ENCODE measurements at regions not wholly inside any gene's neighbourhood (a gene's known extent, or its start where the extent isn't known, plus 50 kb on each side); places are given as distances from the start of the nearest gene placed in this dataset.

DNA sequence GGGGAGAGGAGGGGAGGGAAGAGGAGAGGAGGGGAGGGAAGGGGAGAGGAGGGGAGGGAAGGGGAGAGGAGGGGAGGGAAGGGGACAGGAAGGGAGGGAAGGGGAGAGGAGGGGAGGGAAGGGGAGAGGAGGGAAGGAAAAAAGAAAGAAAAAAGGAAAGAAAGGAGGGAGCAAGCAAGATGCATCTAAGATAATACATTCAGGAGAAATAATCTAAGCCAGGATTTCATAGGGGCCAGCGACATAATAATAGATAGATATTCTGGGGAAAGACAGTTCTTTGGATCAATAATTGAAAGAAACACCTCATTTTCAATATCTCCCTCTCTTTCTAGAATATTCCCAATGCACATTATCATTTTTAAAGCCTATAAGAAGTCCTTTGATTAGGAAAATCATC is 328.9 kb upstream of the ID2 start:
- Mint-ChIP-seq H3K27me3 (no peaks in the 10 kb centered on the region), H3K4me1 (ENCODE audit: low read depth) (no peaks in the 10 kb centered on the region), H3K36me3 (peaks cover 3% of the 10 kb centered on the region)

DNA sequence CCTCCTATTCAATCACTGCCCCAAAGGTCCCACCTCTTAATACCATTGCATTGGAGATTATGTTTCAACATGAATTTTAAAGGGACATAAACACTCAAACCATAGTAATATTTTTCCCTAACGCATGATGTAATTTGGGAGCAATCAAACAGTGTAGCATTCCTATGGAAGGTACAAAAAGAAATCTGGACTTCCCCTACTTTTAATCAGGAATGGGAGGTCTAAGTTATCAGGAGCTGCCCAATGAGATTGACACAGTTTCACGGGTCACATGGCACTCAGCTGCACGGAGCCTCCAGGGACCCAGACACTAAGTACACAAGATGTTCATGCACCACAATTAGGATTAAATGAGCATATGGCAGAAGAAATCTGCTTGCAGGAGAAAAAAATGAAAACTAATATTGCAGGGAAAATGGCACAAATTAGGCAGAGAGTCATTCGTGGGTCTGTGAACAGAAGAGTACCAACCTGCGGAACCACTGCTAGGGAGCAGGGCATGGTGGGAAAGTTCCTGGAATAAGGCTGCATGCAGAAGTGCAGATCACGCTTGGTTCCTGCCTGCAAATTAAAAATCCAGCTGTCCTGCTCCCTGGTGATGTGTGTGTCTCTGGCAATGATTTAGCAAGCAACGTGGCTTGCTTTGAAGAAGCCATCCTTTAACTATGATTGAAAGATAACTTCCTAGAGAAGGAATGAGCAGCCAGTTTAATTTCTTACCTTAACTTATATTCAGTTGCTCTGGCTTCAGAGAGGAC is 326.6 kb upstream of the ID2 start:
- Mint-ChIP-seq H3K9me3 (ENCODE audit: low read depth) (no peaks in the 10 kb centered on the region), H3K4me3 (no peak overlapping the region), H3K27ac (no peak overlapping the region), H3K27me3 (no peaks in the 10 kb centered on the region), H3K4me1 (ENCODE audit: low read depth) (no peaks in the 10 kb centered on the region), H3K36me3 (peaks cover 3% of the 10 kb centered on the region)

More for the DNA sequence above, 328.9 kb upstream of the ID2 start:
- H3K9me3 Mint-ChIP-seq (ENCODE audit: low read depth), result no peaks in the 10 kb centered on the region
- H3K4me3 Mint-ChIP-seq, result no peak overlapping the region
- H3K27ac Mint-ChIP-seq, result no peak overlapping the region

DNA sequence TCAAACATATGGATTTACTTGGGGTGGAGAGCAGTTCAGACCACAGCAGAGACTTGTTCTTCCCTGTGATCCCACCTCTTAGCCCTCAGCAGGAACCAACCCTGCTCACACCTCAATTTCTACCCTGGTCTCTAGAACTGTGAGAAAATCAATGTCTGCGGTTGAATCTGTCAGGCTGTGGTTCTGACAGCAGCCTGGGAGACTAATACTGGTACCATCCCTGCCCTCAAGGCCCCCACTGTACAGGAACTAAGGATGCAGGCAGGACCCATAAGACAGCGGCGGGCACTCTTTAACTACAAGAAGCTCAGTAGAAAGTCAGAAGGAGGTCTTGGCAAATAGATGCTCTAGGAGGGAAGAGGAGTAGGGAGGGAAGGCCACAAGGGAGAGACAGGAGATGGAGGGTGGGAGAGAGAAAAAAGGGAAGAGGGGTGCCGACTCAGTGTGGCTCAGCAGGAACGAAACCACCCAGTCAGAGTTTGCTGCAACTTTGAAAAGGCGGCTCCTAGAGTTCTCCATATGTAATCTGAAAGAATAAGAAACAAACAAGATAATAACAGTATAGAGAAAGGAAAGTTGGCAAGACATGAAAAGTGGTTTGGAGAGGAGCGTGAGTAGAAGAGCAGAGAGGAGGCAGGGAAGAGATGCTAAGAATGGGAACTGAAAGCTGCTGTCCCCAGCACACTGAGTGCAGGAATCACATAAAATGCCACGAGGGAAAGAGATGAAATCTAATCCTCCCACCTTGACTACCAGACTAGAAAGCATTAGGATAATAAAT is 323.9 kb upstream of the ID2 start:
- H3K36me3 Mint-ChIP-seq, result peaks cover 3% of the 10 kb centered on the region
- no peaks in the 10 kb centered on the region for H3K9me3 Mint-ChIP-seq (ENCODE audit: low read depth)
- no peaks in the 10 kb centered on the region for H3K27me3 Mint-ChIP-seq
- no peaks in the 10 kb centered on the region for H3K4me1 Mint-ChIP-seq (ENCODE audit: low read depth)
- H3K4me3 Mint-ChIP-seq, result no peak overlapping the region
- H3K27ac Mint-ChIP-seq, result no peak overlapping the region

DNA sequence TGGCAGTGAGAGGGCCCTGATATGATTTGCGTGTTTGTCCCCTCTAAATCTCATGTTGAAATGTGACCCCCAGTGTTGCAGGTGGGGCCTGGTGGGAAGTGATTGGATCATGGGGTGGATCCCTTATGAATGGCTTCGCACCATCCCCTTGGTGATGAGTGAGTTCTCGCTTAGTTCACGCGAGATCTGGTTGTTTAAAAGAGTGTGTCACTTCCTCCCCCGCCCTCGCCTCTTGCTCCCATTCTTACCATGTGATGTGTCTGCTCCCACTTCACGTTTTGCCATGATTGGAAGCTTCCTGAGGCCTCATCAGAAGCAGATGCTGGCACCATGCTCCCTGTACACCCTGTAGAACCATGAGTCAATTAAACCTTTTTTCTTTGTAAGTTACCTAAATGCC is 319.9 kb upstream of the ID2 start:
- Mint-ChIP-seq H3K4me1 (ENCODE audit: low read depth) (no peaks in the 10 kb centered on the region), H3K27me3 (no peaks in the 10 kb centered on the region), H3K4me3 (no peak overlapping the region), H3K27ac (no peak overlapping the region), H3K36me3 (no peaks in the 10 kb centered on the region), H3K9me3 (ENCODE audit: low read depth) (no peaks in the 10 kb centered on the region)

DNA sequence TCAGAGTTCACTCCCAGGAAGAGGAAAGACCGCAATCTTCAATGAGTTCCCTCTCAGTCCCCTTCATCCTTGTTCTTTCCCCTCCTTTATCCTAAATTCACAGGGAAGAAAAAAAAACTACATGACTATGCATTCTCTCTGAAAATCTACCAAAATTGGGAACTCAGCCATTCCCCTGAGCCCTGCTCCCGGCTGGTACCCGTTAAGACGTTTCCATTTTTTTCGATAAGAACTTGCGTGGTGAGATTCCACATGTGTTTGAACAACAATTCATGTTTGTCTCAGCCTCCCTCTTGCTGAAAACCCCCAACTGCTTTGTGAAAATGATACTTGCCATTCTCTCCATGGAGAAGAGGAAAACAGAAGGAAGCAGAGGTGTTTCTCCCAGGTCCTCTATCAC is 318.7 kb upstream of the ID2 start:
- Mint-ChIP-seq H3K4me3 (no peak overlapping the region), H3K27me3 (no peaks in the 10 kb centered on the region), H3K27ac (no peak overlapping the region), H3K36me3 (no peaks in the 10 kb centered on the region), H3K4me1 (ENCODE audit: low read depth) (no peaks in the 10 kb centered on the region), H3K9me3 (ENCODE audit: low read depth) (no peaks in the 10 kb centered on the region)

DNA sequence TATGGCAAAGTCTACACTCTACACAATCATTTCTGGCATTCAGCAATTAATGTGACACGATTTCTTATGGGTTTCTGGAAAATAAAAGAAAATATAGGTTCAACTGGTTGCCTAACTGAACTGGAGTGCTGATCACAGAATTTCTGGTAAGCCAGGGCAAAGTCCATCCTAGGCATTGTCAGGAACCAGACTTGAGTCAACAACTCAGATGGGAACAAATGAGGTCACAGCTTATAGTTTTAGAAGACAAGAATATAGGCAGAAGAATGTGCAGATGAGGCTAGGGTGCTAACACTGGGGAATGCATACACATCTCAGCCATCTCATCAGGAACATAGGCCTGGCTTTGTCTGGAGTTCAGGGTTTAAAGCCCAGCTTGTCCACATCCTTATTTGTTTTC is 317.2 kb upstream of the ID2 start:
- H3K27ac Mint-ChIP-seq, result no peak overlapping the region
- no peaks in the 10 kb centered on the region for H3K9me3 Mint-ChIP-seq (ENCODE audit: low read depth)
- no peak overlapping the region for H3K4me3 Mint-ChIP-seq
- H3K36me3 Mint-ChIP-seq, result no peaks in the 10 kb centered on the region
- H3K27me3 Mint-ChIP-seq, result no peaks in the 10 kb centered on the region
- H3K4me1 Mint-ChIP-seq (ENCODE audit: low read depth), result no peaks in the 10 kb centered on the region

DNA sequence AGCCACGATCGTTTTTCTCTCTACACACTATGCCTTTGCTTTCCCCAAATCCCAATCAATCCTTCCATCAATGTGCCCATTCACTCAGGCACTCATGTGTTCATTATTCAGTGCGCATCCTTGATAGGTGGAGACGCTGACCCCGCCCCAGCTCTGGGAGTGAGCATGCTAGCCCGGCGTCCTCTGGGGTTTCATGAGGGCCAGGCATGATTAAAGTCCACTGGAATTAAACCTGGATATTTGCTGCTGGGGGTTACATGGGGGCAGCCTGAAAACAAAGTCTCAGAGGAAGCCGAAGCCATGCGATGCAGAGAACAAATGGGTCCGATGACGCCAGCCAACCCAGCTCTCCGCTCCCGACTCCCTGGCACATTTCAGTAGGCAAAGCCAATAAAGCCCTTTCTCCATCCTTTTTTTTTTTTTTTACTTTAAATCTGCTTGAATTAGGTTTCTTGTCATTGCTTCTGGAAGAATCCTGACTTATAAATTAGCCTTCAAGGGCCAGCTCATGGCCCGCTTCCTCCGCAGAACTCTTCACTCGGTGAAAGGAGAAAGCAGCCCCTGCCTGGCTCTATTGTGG is 316.4 kb upstream of the ID2 start:
- Mint-ChIP-seq H3K4me1 (ENCODE audit: low read depth) (no peaks in the 10 kb centered on the region), H3K4me3 (no peak overlapping the region), H3K9me3 (ENCODE audit: low read depth) (no peaks in the 10 kb centered on the region), H3K27ac (no peak overlapping the region), H3K36me3 (no peaks in the 10 kb centered on the region), H3K27me3 (no peaks in the 10 kb centered on the region)

DNA sequence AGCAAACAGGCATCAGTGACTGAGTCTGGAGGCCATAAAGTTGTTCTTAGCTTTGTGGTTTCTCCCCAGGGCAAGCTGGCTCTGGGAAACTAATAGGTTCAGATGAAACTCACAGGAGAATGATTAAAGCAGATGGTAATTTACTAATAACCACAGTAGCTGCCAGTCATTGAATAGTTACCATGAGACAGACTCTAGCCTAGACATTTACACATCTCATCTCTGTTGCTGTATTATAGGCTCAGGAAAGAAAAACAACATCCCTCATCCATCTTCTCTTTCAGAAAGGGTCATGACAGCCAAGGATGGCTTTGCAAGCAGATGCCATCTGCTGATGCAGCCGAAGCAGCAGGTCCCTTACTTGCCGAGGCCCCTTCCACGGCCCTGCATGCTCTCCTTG is 314.0 kb upstream of the ID2 start:
- Mint-ChIP-seq H3K4me1 (ENCODE audit: low read depth) (no peaks in the 10 kb centered on the region), H3K27ac (no peak overlapping the region), H3K9me3 (ENCODE audit: low read depth) (no peaks in the 10 kb centered on the region), H3K27me3 (no peaks in the 10 kb centered on the region), H3K4me3 (no peak overlapping the region), H3K36me3 (no peaks in the 10 kb centered on the region)

DNA sequence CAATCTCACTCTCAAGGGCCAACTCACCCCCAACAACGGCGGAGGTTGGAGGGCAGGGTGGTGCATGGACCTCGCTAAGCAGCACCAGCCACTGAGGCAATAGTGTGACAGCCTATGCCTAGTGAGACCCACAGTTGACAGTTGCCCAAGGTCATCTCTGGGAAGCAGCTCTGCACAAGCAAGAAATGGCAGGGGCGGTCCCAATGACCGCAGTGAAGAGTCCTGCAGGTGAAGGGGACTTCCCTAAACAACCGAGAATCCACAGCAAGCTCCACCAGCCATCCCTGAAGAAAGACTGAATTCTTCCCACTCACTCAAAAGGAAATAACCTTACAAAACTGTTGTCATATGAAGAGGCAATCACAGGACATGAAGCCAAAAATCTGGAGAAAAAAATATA is 313.4 kb upstream of the ID2 start:
- Mint-ChIP-seq H3K4me3 (no peak overlapping the region), H3K36me3 (no peaks in the 10 kb centered on the region), H3K27ac (no peak overlapping the region), H3K9me3 (ENCODE audit: low read depth) (no peaks in the 10 kb centered on the region), H3K27me3 (no peaks in the 10 kb centered on the region), H3K4me1 (ENCODE audit: low read depth) (no peaks in the 10 kb centered on the region)

DNA sequence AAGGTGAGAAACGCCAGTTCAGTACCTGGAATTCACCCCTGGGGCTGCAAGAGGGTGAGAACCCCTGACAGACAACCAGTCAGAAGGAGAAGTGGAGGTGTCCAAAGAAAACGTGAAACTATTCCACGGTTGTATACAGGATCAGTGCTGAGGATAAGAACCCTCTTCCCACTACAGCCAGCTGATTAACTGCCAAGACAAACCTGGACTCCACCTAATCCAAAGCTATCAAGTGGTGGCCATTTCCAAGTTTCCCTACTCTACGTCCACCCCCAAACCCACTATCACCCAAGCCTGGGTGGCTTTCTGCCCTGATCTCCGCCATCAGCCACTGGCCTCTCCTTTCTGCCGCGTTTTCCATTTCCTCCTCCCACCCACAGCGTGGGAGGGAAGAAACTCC is 312.3 kb upstream of the ID2 start:
- H3K27ac Mint-ChIP-seq, result no peak overlapping the region
- H3K9me3 Mint-ChIP-seq (ENCODE audit: low read depth), result no peaks in the 10 kb centered on the region
- no peaks in the 10 kb centered on the region for H3K36me3 Mint-ChIP-seq
- no peak overlapping the region for H3K4me3 Mint-ChIP-seq
- no peaks in the 10 kb centered on the region for H3K4me1 Mint-ChIP-seq (ENCODE audit: low read depth)
- no peaks in the 10 kb centered on the region for H3K27me3 Mint-ChIP-seq

DNA sequence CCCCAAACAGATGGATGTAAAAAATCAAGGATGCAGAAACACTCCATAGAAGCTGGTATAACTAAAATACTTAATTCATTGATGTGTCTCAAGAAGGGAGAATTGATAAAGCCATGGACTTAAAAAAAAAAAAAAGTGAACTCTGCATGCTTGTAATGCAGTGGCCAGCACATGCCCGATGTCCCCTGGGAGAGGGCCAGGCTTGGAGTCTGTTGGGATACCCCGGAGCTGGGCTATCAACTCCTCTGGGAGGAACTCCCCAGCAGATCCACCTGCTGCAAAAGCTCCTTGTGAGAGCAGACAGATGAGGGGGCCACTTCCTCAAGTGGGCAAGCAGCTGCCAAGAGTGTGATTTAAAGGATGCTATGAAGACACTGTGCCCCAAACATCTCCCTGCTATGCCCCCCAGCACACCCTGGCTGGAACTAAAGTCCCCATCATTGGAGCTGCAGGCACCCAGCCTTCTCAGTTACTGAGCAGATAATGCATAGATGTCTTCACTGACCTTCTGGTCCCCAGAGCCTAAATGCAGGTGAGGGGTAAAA is 311.5 kb upstream of the ID2 start:
- H3K27ac Mint-ChIP-seq, result no peak overlapping the region
- H3K4me1 Mint-ChIP-seq (ENCODE audit: low read depth), result no peaks in the 10 kb centered on the region
- H3K4me3 Mint-ChIP-seq, result no peak overlapping the region
- H3K27me3 Mint-ChIP-seq, result no peaks in the 10 kb centered on the region
- no peaks in the 10 kb centered on the region for H3K9me3 Mint-ChIP-seq (ENCODE audit: low read depth)
- H3K36me3 Mint-ChIP-seq, result no peaks in the 10 kb centered on the region

DNA sequence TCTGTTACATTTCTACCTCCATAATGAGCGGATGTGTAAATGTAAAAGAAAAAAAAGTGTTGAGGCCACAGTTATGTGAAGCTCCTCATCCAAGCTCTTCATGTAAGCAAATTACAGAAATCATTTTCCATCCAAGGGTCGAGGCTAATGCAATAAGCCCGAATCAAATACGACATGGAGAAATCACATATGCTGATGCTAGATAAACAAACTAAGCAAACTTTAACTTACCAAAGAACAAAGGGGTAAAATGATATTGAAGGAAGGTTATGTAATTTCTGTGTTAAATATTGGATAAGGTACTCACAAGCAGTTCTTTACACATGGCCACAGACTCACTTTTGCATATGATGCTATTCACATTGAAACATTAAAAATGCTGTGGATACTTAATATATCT is 310.2 kb upstream of the ID2 start:
- H3K36me3 Mint-ChIP-seq, result no peaks in the 10 kb centered on the region
- peaks cover 2% of the 10 kb centered on the region for H3K4me1 Mint-ChIP-seq (ENCODE audit: low read depth)
- H3K9me3 Mint-ChIP-seq (ENCODE audit: low read depth), result no peaks in the 10 kb centered on the region
- no peak overlapping the region for H3K4me3 Mint-ChIP-seq
- no peaks in the 10 kb centered on the region for H3K27me3 Mint-ChIP-seq
- H3K27ac Mint-ChIP-seq, result no peak overlapping the region

DNA sequence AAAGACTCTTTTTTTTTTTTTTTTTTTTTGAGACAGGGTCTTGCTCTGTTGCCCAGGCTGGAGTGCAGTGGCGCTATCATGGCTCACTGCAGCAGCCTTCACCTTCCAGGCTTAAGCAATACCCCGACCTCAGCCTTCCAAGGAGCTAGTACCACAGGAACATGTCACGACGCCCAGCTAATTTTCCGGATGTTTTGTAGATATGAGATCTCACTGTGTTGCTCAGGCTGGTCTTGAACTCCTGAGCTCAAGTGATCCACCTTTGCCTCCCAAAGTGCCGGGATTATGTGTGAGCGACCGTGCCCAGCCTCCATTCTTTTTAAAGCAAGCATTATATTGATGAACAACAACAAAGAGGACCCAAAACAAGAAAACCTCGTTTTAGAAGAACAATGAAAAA is 307.1 kb upstream of the ID2 start:
- Mint-ChIP-seq H3K27ac (no peak overlapping the region), H3K4me3 (no peak overlapping the region), H3K27me3 (peaks cover 1% of the 10 kb centered on the region), H3K4me1 (ENCODE audit: low read depth) (peaks cover 14% of the 10 kb centered on the region), H3K36me3 (peaks cover 3% of the 10 kb centered on the region), H3K9me3 (ENCODE audit: low read depth) (no peaks in the 10 kb centered on the region)

DNA sequence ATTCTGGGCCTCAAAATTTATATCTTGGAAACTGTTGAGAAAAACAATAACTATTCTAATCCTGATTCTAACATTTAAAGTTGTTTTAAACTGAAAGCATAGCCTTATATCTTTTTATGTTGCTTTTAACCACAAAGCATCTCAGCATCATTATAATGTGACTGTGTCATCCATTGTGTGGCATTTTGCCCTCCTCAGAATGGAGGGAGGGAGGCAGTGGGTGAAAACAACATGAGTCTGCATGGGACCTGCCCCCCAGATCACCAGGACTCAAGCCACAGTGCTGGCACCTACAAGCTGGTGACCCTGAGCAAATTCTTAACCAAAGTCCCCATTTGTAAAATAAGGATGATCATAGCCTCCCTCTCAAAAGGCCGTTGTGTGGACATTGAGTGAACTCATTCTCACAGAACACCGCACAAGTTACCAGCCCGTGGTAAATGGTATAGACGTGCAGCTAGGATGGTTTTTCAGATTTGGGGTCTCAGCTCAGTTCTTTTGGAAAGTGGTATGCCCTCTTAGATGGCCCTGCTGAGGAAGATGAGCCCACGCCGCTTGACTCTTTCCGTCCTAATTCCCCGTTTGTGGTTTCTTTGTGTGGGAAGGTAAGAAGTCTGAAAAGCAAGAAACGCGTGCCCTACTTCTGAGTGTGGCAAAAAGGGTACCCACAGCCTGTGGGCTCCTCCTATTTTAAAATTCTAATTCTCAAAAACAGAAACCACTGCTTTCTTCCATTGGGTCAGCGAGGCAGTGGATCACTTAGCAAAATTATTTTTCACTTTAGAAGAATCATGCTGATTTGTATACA is 305.0 kb upstream of the ID2 start:
- Mint-ChIP-seq H3K4me3 (no peak overlapping the region), H3K27me3 (peaks cover 1% of the 10 kb centered on the region), H3K9me3 (ENCODE audit: low read depth) (no peaks in the 10 kb centered on the region), H3K27ac (peak overlapping the region; percentile 10), H3K36me3 (peaks cover 3% of the 10 kb centered on the region), H3K4me1 (ENCODE audit: low read depth) (peaks cover 14% of the 10 kb centered on the region)
